AG04450 (cell line): ENCODE measurements at regions not wholly inside any gene's neighbourhood (a gene's known extent, or its start where the extent isn't known, plus 50 kb on each side); places are given as distances from the start of the nearest gene placed in this dataset.
A peak's percentile ranks its signal among the peaks of the same experiment; 100 is the strongest.

Experiments used
- CTCF ChIA-PET: fragments of 300-600, 350-600 bp; formaldehyde crosslinking; extraction: SDS; loops from one replicate; lab custom pipeline; 2022; ENCODE audit warnings: antibody characterized with exemption, inconsistent platforms; lab: Charles Lee
- POLR2A ChIA-PET: fragments of 350-600 bp; formaldehyde crosslinking; extraction: SDS; loops from one replicate; lab custom pipeline; 2021; ENCODE audit warnings: antibody characterized with exemption, inconsistent platforms; lab: Yijun Ruan, JAX
- DNase-seq: peaks from one replicate; pipeline ENCODE4 v3.0.0-alpha.2; 2011; ENCODE audit warnings: low read depth, low spot score
- H3K27ac ChIP-seq: one replicate; pipeline ENCODE4 v1.5.1; 2012; ENCODE audit warnings: low read depth, low read length, control low read depth
- H3K27me3 ChIP-seq: one replicate; pipeline ENCODE4 v1.6.0; 2012; ENCODE audit warnings: low read length; ENCODE audit not compliant: control insufficient read depth, insufficient read depth
- H3K4me3 ChIP-seq: 2 replicates; pipeline ENCODE4 v1.5.1; 2011; ENCODE audit warnings: mild to moderate bottlenecking, low read depth, low read length, control low read depth
- H3K9me3 ChIP-seq: 2 replicates; pipeline ENCODE4 v1.5.1; 2012; ENCODE audit warnings: low read length; ENCODE audit not compliant: control insufficient read depth, insufficient read depth
- CTCF ChIP-seq: IDR thresholded peaks from 2 replicates; pipeline ENCODE4 v1.5.1; 2011; ENCODE audit warnings: low read depth, low read length, control low read depth, inconsistent platforms

GRCh38 chr1:218810306-218810705 lies 363.4 kb upstream of the LYPLAL1 start:
- TF ChIP-seq CTCF: no peak
- Histone ChIP-seq H3K9me3 (no peaks in the 10 kb centered on the region), H3K27me3 (no peaks in the 10 kb centered on the region), H3K27ac (no peak overlapping the region), H3K4me3 (no peak overlapping the region)
- DNase-seq: no peak
- ChIA-PET POLR2A (no interaction called here), CTCF (interaction anchor here (0.7 kb wide), 1 partner anchor 285 kb away, joined by 3 read pairs; no protein-coding TSS in a partner anchor)

- no peak for TF ChIP-seq CTCF
- Histone ChIP-seq H3K4me3 (no peak overlapping the region), H3K27me3 (no peaks in the 10 kb centered on the region), H3K9me3 (no peaks in the 10 kb centered on the region), H3K27ac (no peak overlapping the region)
- POLR2A ChIA-PET: no interaction called here
- no peak for DNase-seq
- CTCF ChIA-PET: no interaction called here
Observed at GRCh38 chr1:218811497-218811896, 362.2 kb upstream of the LYPLAL1 start.

- POLR2A ChIA-PET: no interaction called here
- CTCF ChIA-PET: no interaction called here
Observed at GRCh38 chr1:218812360-218812759, 361.3 kb upstream of the LYPLAL1 start.

GRCh38 chr1:218813237-218813636 lies 360.4 kb upstream of the LYPLAL1 start:
- Histone ChIP-seq H3K27ac (no peak overlapping the region), H3K4me3 (no peak overlapping the region), H3K27me3 (no peaks in the 10 kb centered on the region), H3K9me3 (no peaks in the 10 kb centered on the region)
- ChIA-PET POLR2A (no interaction called here), CTCF (no interaction called here)
- no peak for TF ChIP-seq CTCF
- peak; percentile 37 for DNase-seq

More at GRCh38 chr1:218812360-218812759, 361.3 kb upstream of the LYPLAL1 start:
- H3K27me3 ChIP-seq: no peaks in the 10 kb centered on the region
- no peak overlapping the region for H3K27ac ChIP-seq
- no peak for TF ChIP-seq CTCF
- H3K9me3 ChIP-seq: no peaks in the 10 kb centered on the region
- no peak for DNase-seq
- H3K4me3 ChIP-seq: no peak overlapping the region

- CTCF ChIA-PET: no interaction called here
- Histone ChIP-seq H3K27ac (no peak overlapping the region), H3K27me3 (no peaks in the 10 kb centered on the region), H3K9me3 (no peaks in the 10 kb centered on the region), H3K4me3 (no peak overlapping the region)
- no peak for TF ChIP-seq CTCF
- no peak for DNase-seq
- POLR2A ChIA-PET: no interaction called here
Observed at GRCh38 chr1:218815076-218815475, 358.6 kb upstream of the LYPLAL1 start.
